Omental fat pad (tissue), 3 donors: ENCODE measurements at regions not wholly inside any gene's neighbourhood (a gene's known extent, or its start where the extent isn't known, plus 50 kb on each side); places are given as distances from the start of the nearest gene placed in this dataset.

Experiments
- ATAC-seq: fragments of 150-250 bp; one replicate; pipeline ENCODE4 v1.9.1; 2016; ENCODE audit warnings: mild to moderate bottlenecking, moderate library complexity; ENCODE audit not compliant: low FRiP score
- DNase-seq: peaks from one replicate; pipeline ENCODE4 v3.0.0-alpha.2; 2019; ENCODE audit warnings: low spot score
- CTCF ChIP-seq, 3 donors: fragments of 450-650 bp; IDR thresholded peaks; one replicate each; pipeline ENCODE4 v1.5.1; 2016 to 2017; ENCODE audit warnings: antibody characterized with exemption in 3 of 3, mild to moderate bottlenecking in 3 of 3, moderate library complexity in 2 of 3

- no peak for TF ChIP-seq CTCF (IDR thresholded peaks at IDR 0.05)
- no peak for ATAC-seq
- DNase-seq: no peak
Measured at GRCh38 chr11:113540416-113541330, 65.5 kb upstream of the DRD2 start.

DNA sequence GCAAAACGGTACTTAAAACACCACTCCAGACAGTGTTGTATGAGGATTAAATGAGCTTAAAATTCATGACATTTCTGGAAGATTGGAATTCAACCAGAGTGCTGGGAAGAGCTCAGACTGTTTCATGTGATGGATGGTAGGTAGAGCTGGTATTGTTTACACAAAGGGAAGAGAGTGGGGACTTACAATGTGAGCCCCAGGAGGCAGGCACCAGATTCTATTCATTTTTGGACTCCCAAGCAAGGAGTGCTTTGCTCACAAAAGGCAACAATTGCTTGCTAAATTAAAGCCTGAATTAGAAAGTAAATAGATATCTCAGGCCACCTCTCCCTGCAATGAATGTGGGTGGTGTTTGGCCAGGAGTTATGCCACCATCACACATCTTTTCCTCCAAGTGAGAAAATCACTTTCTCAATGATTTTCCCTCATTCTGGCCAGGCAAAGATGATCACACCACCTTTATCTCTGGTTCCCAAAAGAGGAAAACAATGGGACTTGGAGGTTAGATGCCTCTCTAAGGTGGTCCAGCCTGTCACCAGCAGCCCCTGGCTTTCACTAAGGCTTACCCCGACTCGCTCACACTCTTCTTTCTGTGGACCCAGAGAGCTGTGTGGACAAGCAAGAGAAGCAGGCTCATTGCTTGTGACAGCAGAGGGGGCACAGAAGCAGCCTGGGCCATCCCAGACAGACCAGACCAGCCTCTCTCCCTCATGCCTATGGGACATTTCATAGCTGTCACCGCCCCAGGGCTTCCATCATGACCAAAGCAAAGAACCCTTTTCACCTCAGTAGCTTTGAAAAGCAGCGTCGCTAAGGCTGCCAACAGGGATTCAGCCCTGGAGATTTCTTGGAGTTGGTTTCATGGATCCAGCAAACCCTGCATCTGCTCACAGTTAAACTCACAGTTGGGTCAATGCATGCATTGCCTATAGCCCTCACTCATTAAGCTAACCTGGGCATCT is 63.5 kb upstream of the DRD2 start:
- no peak for TF ChIP-seq CTCF (IDR thresholded peaks at IDR 0.05)
- no peak for ATAC-seq
- no peak for DNase-seq

- DNase-seq (no peak), ATAC-seq (no peak)
- no peak for TF ChIP-seq CTCF (IDR thresholded peaks at IDR 0.05)
Measured at GRCh38 chr11:113534625-113535024, 59.4 kb upstream of the DRD2 start.

GRCh38 chr11:113533425-113533698 is 58.2 kb upstream of the DRD2 start:
- ATAC-seq: no peak
- TF ChIP-seq CTCF (IDR thresholded peaks at IDR 0.05): no peak

GRCh38 chr11:113532697-113533424 is 57.7 kb upstream of the DRD2 start:
- peak in 2 of 3 donors; percentile 19 to 33 for TF ChIP-seq CTCF (IDR thresholded peaks at IDR 0.05)
- ATAC-seq (peak; percentile 57), DNase-seq (peak; percentile 68)

More at GRCh38 chr11:113533425-113533698, 58.2 kb upstream of the DRD2 start:
- no peak for DNase-seq

- no peak for TF ChIP-seq CTCF (IDR thresholded peaks at IDR 0.05)
- ATAC-seq (no peak), DNase-seq (no peak)
Measured at GRCh38 chr11:113531575-113532451, 56.6 kb upstream of the DRD2 start.
